Mesodermal cell (in vitro differentiated cells): ENCODE measurements at regions not wholly inside any gene's neighbourhood (a gene's known extent, or its start where the extent isn't known, plus 50 kb on each side); places are given as distances from the start of the nearest gene placed in this dataset.
"Not testable (repeated sequence)": the region's sequence is repeated elsewhere in the genome, so short reads cannot be mapped to it uniquely, and the experiment has no call there.

Experiments used
- H3K27ac ChIP-seq: 2 replicates; pipeline ENCODE4 v1.7.0; 2013; ENCODE audit warnings: mild to moderate bottlenecking, low read depth, low read length, moderate library complexity; ENCODE audit not compliant: severe bottlenecking
- H3K36me3 ChIP-seq: 2 replicates; pipeline ENCODE4 v1.7.1; 2013; ENCODE audit warnings: mild to moderate bottlenecking, low read length, moderate library complexity; ENCODE audit not compliant: control insufficient read depth, insufficient read depth
- H3K4me1 ChIP-seq: one replicate; pipeline ENCODE4 v1.7.1; 2013; ENCODE audit warnings: mild to moderate bottlenecking, low read length; ENCODE audit not compliant: insufficient read depth, control insufficient read depth, poor library complexity, severe bottlenecking
- H3K4me3 ChIP-seq: 2 replicates; pipeline ENCODE4 v1.7.0; 2013; ENCODE audit warnings: low read length, control low read depth, mild to moderate bottlenecking; ENCODE audit not compliant: insufficient read depth, poor library complexity, severe bottlenecking; ENCODE audit errors: extremely low read depth
- H3K9me3 ChIP-seq: 2 replicates; pipeline ENCODE4 v1.7.1; 2013; ENCODE audit warnings: mild to moderate bottlenecking, low read length, moderate library complexity; ENCODE audit not compliant: control insufficient read depth
- WGBS, 2 experiments: methylation state at CpG; one replicate each; pipeline ENCODE4 v1.1.5; 2013; ENCODE audit warnings: missing lambda C conversion rate in 2 of 2; ENCODE audit not compliant: insufficient coverage in 2 of 2; 5-methylcytosine and 5-hydroxymethylcytosine counted together

- Histone ChIP-seq H3K4me1 (peaks cover 4% of the 10 kb centered on the region), H3K36me3 (no peaks in the 10 kb centered on the region), H3K4me3 (no peak overlapping the region), H3K27ac (peak overlapping the region; percentile 73), H3K9me3 (no peaks in the 10 kb centered on the region)
- WGBS, 2 experiments, result 82 to 85% methylated on average over 2 to 3 of the region's 5 CpGs
These were observed 304.5 kb downstream of the CCSER2 start for GRCh38 chr10:84632866-84633265.

GRCh38 chr10:84634636-84635035, 306.2 kb downstream of the CCSER2 start:
- Histone ChIP-seq H3K36me3 (no peaks in the 10 kb centered on the region), H3K4me1 (peaks cover 4% of the 10 kb centered on the region), H3K4me3 (no peak overlapping the region), H3K9me3 (no peaks in the 10 kb centered on the region), H3K27ac (no peak overlapping the region)
- 96 to 98% methylated on average over 5 of the region's 5 CpGs for WGBS, 2 experiments

DNA sequence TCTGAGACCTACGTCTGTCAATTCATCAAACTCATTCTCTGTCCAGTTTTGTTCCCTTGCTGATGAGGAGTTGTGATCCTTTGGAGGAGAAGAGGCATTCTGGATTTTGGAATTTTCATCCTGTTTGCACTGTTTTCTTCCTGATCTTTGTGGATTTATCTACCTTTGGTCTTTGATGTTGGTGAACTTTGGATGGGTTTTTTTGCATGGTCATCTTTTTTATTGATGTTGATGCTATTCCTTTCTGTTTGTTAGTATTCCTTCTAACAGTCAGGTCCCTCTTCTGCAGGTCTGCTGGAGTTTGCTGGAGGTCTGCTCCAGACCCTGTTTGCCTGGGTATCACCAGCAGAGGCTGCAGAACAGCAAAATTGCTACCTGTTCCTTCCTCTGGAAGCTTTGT, 322.2 kb downstream of the CCSER2 start:
- WGBS, 2 experiments, result no CpG with 5 or more reads among the region's 1 CpG
- not testable (repeated sequence) for H3K9me3 ChIP-seq, H3K4me3 ChIP-seq, H3K36me3 ChIP-seq, H3K27ac ChIP-seq, H3K4me1 ChIP-seq

GRCh38 chr10:84654671-84655070, 326.3 kb downstream of the CCSER2 start:
- Histone ChIP-seq H3K9me3 (no peaks in the 10 kb centered on the region), H3K27ac (no peak overlapping the region), H3K4me3 (no peak overlapping the region), H3K36me3 (no peaks in the 10 kb centered on the region), H3K4me1 (no peaks in the 10 kb centered on the region)
- 86% methylated on average over 1 of the region's 2 CpGs; no CpG with 5 or more reads in 1 of the 2 experiments for WGBS, 2 experiments

DNA sequence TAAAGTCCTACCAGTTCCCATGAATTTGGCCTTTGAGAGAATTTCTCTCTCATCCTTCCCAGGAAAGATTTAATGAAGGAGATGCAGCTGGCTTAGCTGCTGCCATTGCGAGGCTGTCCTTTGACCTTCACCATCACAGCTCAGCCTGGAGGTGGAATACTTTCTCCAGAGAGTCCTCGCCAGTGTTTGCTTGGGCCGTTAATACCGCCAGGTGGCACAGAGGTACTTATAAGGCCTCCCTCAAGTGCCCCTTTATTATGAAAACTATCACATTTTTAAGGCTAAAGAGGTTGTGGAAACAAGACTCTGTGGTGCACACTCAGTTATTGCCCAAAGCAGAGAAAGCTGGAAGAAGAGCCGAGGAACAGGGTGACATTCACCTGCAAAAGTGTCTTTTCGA, 330.6 kb downstream of the CCSER2 start:
- WGBS, 2 experiments, result 80 to 98% methylated on average over 4 to 5 of the region's 6 CpGs
- Histone ChIP-seq H3K4me1 (no peaks in the 10 kb centered on the region), H3K36me3 (no peaks in the 10 kb centered on the region), H3K4me3 (no peak overlapping the region), H3K9me3 (no peaks in the 10 kb centered on the region), H3K27ac (no peak overlapping the region)

- 84 to 85% methylated on average over 11 to 12 of the region's 12 CpGs for WGBS, 2 experiments
- Histone ChIP-seq H3K27ac (no peak overlapping the region), H3K9me3 (no peaks in the 10 kb centered on the region), H3K36me3 (no peaks in the 10 kb centered on the region), H3K4me1 (no peaks in the 10 kb centered on the region), H3K4me3 (no peak overlapping the region)
These were observed 331.4 kb downstream of the CCSER2 start for GRCh38 chr10:84659497-84660439.

- no peaks in the 10 kb centered on the region for H3K9me3 ChIP-seq
- 86 to 89% methylated on average over 7 to 8 of the region's 9 CpGs for WGBS, 2 experiments
- no peak overlapping the region for H3K4me3 ChIP-seq
- no peaks in the 10 kb centered on the region for H3K36me3 ChIP-seq
- no peak overlapping the region for H3K27ac ChIP-seq
- no peaks in the 10 kb centered on the region for H3K4me1 ChIP-seq
These were observed 332.2 kb downstream of the CCSER2 start for GRCh38 chr10:84660450-84661159.

GRCh38 chr10:84665211-84665610, 336.8 kb downstream of the CCSER2 start:
- H3K27ac ChIP-seq, result no peak overlapping the region
- no peak overlapping the region for H3K4me3 ChIP-seq
- no peaks in the 10 kb centered on the region for H3K9me3 ChIP-seq
- no peaks in the 10 kb centered on the region for H3K36me3 ChIP-seq
- H3K4me1 ChIP-seq, result no peaks in the 10 kb centered on the region
- WGBS, 2 experiments, result 88 to 95% methylated on average over 3 of the region's 5 CpGs

- no peaks in the 10 kb centered on the region for H3K36me3 ChIP-seq
- no peaks in the 10 kb centered on the region for H3K9me3 ChIP-seq
- 67 to 88% methylated on average over 4 to 5 of the region's 9 CpGs for WGBS, 2 experiments
- no peak overlapping the region for H3K27ac ChIP-seq
- H3K4me3 ChIP-seq, result no peak overlapping the region
- H3K4me1 ChIP-seq, result no peaks in the 10 kb centered on the region
These were observed 337.6 kb downstream of the CCSER2 start for GRCh38 chr10:84665883-84666463.

DNA sequence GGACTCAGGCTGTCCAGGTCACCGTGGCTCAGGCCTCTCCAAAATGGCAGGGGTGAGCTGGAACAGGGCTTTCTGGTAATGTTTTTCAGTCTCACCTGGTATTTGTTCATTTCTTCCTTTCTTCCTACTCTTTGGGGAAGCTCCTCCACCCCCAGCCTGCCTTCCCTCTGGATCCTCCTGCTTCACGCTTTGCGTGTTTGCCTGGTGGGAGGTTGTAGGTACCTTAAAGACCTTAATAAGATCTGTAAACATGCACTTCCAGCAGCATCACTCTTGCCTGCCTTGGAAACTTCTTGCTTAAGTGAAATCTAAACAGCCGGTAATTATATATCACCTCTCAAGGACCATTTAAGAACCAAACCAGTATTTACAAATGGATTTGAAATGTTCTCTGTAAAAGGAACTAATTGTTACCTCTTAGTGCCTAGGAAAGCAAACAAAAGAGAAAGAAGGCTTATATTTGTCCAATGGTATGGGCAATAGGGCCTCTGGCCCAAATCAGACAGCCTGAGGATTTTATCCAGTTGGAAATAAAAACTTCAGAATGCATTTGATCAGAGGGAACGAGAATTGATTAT, 339.9 kb downstream of the CCSER2 start:
- H3K4me1 ChIP-seq, result no peaks in the 10 kb centered on the region
- no peak overlapping the region for H3K27ac ChIP-seq
- H3K4me3 ChIP-seq, result no peak overlapping the region
- H3K36me3 ChIP-seq, result no peaks in the 10 kb centered on the region
- H3K9me3 ChIP-seq, result no peaks in the 10 kb centered on the region
- 81 to 100% methylated on average over 1 to 2 of the region's 5 CpGs for WGBS, 2 experiments
